SK-N-MC (cell line): ENCODE measurements at regions not wholly inside any gene's neighbourhood (a gene's known extent, or its start where the extent isn't known, plus 50 kb on each side); places are given as distances from the start of the nearest gene placed in this dataset.

ENCODE experiments used
- EZH2 ChIP-seq: fragments of 200-600 bp; sonication (generic); IDR thresholded peaks from one replicate; pipeline ENCODE4 v1.6.1; 2017; ENCODE audit warnings: antibody characterized with exemption
- POLR2AphosphoS5 ChIP-seq: IDR thresholded peaks from 2 replicates; pipeline ENCODE4 v1.6.1; 2012; ENCODE audit warnings: mild to moderate bottlenecking, low read depth, low read length, borderline replicate concordance

GRCh38 chrX:7390441-7390840, 242.5 kb upstream of the PUDP start:
- TF ChIP-seq EZH2 = no peak
- TF ChIP-seq POLR2AphosphoS5 = no peak
